GM21717 (cell line): ENCODE measurements at regions not wholly inside any gene's neighbourhood (a gene's known extent, or its start where the extent isn't known, plus 50 kb on each side); places are given as distances from the start of the nearest gene placed in this dataset.

ENCODE experiments used
- ATAC-seq: cut with Tn5 transposase; IDR thresholded peaks from one replicate; pipeline ENCODE4 v1.9.1; 2021; ENCODE audit warnings: mild to moderate bottlenecking, moderate library complexity; ENCODE audit not compliant: unreplicated experiment

- ATAC-seq, result no peak
Observed at GRCh38 chr22:34135749-34136148, 215.5 kb upstream of the LARGE1 start.

DNA sequence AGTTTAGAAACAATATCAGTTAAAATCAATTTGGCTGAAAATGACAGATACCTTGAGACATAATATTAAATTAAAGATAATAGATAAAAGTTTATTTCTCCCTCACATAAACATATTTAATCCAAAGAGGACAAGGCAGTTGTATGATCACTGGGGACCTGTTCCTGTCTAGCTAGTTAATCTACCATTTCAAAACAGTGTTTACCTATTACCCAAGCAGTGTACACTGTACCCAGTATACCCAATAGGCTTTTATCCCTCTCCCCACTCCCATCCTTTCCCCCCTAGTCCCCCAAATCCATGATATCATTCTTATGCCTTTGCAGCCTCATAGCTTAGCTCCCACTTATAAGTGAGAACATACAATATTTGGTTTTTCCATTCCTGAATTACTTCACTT lies 229.7 kb upstream of the LARGE1 start:
- ATAC-seq, result no peak

DNA sequence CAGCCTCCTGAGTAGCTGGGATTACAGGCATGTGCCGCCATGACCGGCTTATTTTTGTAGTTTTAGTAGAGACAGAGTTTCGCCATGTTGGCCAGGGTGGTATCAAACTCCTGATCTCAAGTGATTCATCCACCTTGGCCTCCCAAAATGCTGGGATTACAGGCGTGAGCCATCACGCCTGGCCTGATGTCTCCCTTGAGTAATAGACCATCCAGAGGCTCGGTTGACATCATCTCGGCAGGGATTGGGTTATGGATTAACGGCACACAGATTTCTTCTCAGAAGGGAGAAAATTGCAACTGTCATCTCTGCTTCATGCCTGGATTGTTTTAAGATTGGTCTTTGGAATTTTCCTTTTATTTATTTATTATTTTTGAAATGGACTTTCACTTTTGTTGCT lies 239.2 kb upstream of the LARGE1 start:
- ATAC-seq, result no peak

- no peak for ATAC-seq
Observed at GRCh38 chr22:34160141-34160783, 240.0 kb upstream of the LARGE1 start.

DNA sequence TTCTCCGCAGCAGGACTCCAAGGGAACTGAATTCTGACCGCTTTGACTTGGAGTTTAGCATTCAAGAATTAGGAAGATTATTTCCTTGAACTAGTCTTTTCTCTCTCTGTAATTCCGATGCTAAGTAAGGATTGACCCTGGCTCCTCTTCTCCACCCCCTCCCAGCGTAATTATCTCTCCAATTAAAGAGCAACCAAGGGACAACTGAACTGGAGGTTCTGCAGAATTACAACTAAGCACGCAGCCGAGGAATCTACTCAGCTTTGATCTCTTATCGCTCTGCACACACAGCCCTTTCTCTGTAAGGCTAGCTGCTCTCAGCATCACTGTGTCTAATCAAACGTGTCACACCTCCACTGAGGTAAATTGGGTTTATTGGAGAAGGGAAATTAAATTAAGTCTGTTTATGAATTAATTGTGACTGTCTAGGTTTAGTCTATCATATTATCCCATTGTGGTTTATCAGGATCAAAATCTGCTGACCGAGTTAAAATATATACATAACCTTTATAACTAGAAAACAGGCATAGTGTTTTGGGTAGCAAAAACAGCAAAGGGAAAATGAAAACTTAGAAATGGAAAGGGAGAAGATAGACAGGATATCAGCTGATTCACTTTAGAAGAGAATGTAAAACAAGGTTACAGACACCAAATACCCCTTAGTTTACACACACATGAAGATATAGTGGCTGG lies 241.3 kb upstream of the LARGE1 start:
- ATAC-seq, result no peak

- ATAC-seq, result no peak
Observed at GRCh38 chr22:34198976-34199375, 278.7 kb upstream of the LARGE1 start.

DNA sequence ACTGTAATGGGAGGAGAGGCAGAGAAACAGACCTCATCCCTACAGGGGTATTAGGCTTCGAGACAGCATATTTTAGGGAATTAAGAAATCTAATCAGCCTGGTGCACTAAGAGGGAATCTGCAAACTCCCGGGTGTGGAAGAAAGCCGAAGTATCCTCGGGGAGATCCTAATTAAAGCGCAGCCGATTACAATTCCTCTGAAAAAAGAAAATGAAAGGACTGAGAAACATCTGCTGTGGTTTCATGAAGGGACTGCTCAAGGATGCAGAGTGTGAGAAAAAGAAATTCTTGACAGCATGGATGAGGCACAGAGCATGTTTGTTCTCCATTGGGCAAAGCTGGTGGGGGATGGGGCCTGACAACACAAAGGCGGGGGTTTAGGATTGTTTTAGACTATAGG lies 290.0 kb upstream of the LARGE1 start:
- ATAC-seq, result no peak

GRCh38 chr22:34214372-34214771 lies 294.1 kb upstream of the LARGE1 start:
- no peak for ATAC-seq

- no peak for ATAC-seq
Observed at GRCh38 chr22:34225278-34225677, 305.0 kb upstream of the LARGE1 start.

GRCh38 chr22:34236527-34236926 lies 316.3 kb upstream of the LARGE1 start:
- no peak for ATAC-seq

GRCh38 chr22:34239421-34239820 lies 319.1 kb upstream of the LARGE1 start:
- ATAC-seq, result no peak

DNA sequence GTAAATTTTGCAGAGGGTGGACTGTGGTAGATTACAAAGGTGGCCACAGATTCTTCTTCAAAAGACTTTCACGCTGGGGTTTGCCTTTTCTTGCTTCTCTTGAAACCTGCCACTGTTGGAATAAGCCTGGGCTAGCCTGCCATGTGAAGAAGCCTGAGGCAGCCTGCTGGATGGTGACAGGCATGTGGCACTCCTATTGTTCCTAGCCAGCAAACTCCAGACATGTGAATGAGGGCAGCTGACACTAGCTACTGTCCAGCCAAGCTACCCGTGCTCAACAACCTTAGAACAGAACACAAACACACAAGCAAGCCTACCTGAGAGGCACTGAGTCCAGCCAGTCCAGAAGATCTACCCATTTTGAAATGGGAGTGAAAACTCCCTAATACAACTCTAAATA lies 322.7 kb upstream of the LARGE1 start:
- no peak for ATAC-seq

DNA sequence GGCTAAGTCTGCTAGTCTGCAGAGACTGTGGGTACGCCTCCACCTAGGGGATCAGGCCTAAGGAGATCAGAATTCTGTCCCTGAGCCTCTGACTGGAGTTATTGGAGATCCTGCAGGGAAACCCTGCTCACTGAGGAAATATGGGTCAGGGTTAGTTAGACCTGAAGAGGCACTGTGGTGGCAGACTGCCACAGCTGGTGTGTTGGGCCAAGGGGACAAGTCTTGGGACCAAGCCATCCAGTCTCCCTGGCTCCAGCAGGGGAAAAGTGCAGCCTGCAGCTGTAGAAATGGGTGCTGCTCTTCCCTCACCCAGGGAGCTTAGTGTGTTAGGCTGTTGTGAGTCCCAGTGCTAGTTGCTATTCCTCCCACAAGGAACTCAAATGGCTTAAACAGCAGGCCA lies 334.8 kb upstream of the LARGE1 start:
- no peak for ATAC-seq

GRCh38 chr22:34278121-34278520 lies 357.8 kb upstream of the LARGE1 start:
- no peak for ATAC-seq

- ATAC-seq, result no peak
Observed at GRCh38 chr22:34281738-34282137, 361.5 kb upstream of the LARGE1 start.

GRCh38 chr22:34283844-34284243 lies 363.6 kb upstream of the LARGE1 start:
- no peak for ATAC-seq

- no peak for ATAC-seq
Observed at GRCh38 chr22:34293324-34293723, 373.0 kb upstream of the LARGE1 start.

DNA sequence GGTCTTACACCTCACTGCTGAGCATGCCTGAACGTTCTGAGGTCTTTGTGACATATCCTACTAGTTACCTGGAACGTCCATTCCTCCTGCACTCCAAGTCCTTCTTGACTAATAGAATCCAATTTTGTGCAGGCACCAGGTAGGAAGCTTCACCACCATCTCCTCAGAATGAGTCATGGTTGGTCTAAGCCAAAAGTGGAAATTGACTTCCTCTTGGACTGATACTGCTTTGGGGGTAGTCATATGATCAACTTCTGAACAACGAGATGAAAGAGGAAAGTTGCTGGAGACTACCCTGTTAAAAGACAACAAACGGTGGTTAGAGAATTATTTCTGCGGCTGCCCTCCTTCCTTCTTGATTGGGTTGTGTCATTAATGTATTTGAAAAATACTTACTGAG lies 374.2 kb upstream of the LARGE1 start:
- no peak for ATAC-seq

- ATAC-seq, result no peak
Observed at GRCh38 chr22:34294986-34295385, 374.7 kb upstream of the LARGE1 start.

DNA sequence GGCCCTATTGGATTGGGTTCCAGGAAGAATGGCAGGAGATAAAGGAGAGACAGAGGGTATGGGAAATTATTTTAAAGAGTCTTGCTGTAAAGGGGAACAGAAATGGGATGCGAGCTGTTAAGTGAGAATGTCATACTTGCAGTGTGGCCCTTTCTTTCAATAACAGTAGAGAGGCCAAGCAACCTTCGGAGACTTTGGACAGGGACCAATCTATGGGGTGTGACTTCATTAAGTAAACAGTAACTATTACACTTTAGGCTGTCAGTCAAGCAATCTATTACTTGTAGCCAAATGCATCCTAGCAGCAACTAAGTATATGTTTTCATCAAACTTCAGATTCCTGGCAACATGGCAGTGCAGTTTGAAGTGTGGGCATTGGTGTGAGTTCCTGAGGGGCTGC lies 376.2 kb upstream of the LARGE1 start:
- ATAC-seq, result no peak

- ATAC-seq, result no peak
Observed at GRCh38 chr22:34297536-34298120, 377.4 kb upstream of the LARGE1 start.

GRCh38 chr22:34299496-34299895 lies 379.2 kb upstream of the LARGE1 start:
- no peak for ATAC-seq
